Endodermal cell (in vitro differentiated cells): ENCODE measurements at regions not wholly inside any gene's neighbourhood (a gene's known extent, or its start where the extent isn't known, plus 50 kb on each side); places are given as distances from the start of the nearest gene placed in this dataset.

Experiments
- DNase-seq: peaks from one replicate; pipeline ENCODE4 v3.0.0-alpha.2; 2017
- H3K27ac ChIP-seq: 2 replicates; pipeline ENCODE4 v1.5.1; 2013; ENCODE audit warnings: mild to moderate bottlenecking, low read depth, low read length, moderate library complexity
- H3K27me3 ChIP-seq: 2 replicates; pipeline ENCODE4 v1.6.1; 2013; ENCODE audit warnings: mild to moderate bottlenecking, low read length, moderate library complexity; ENCODE audit not compliant: insufficient read depth, control insufficient read depth, poor library complexity, severe bottlenecking
- H3K36me3 ChIP-seq: 2 replicates; pipeline ENCODE4 v1.7.0; 2013; ENCODE audit warnings: mild to moderate bottlenecking, low read length, moderate library complexity; ENCODE audit not compliant: control insufficient read depth, insufficient read depth
- H3K4me1 ChIP-seq: one replicate; pipeline ENCODE4 v1.7.0; 2013; ENCODE audit warnings: low read length; ENCODE audit not compliant: control insufficient read depth, insufficient read depth
- H3K4me3 ChIP-seq: 2 replicates; pipeline ENCODE4 v1.5.1; 2013; ENCODE audit warnings: mild to moderate bottlenecking, low read length, moderate library complexity
- H3K9ac ChIP-seq: 2 replicates; pipeline ENCODE4 v1.6.1; 2013; ENCODE audit warnings: mild to moderate bottlenecking, low read length, moderate library complexity; ENCODE audit not compliant: poor library complexity, severe bottlenecking; ENCODE audit errors: extremely low read depth
- H3K9me3 ChIP-seq: 2 replicates; pipeline ENCODE4 v1.6.1; 2013; ENCODE audit warnings: mild to moderate bottlenecking, low read length, moderate library complexity; ENCODE audit not compliant: control insufficient read depth
- H3K27ac Mint-ChIP-seq: 2 replicates; pipeline ENCODE4 v1.8.0; 2020; ENCODE audit warnings: mixed read lengths
- H3K27me3 Mint-ChIP-seq: 2 replicates; pipeline ENCODE4 v1.8.0; 2021; ENCODE audit warnings: mild to moderate bottlenecking, mixed read lengths; ENCODE audit not compliant: insufficient read depth
- H3K36me3 Mint-ChIP-seq: 2 replicates; pipeline ENCODE4 v1.8.0; 2020; ENCODE audit warnings: low read depth, mixed read lengths
- H3K4me1 Mint-ChIP-seq: 2 replicates; pipeline ENCODE4 v1.8.0; 2020; ENCODE audit warnings: mixed read lengths
- H3K4me3 Mint-ChIP-seq: 2 replicates; pipeline ENCODE4 v1.8.0; 2020; ENCODE audit warnings: mild to moderate bottlenecking, moderate library complexity, mixed read lengths
- H3K9me3 Mint-ChIP-seq: 2 replicates; pipeline ENCODE4 v1.8.0; 2020; ENCODE audit warnings: mild to moderate bottlenecking, mixed read lengths
- WGBS, 2 experiments: methylation state at CpG; one replicate each; pipeline versions ENCODE4 v1.1.5 to v1.1.7; 2013; ENCODE audit warnings: missing lambda C conversion rate in 2 of 2, mixed read lengths in 1 of 2; ENCODE audit not compliant: insufficient coverage in 1 of 2, insufficient read length in 1 of 2; 5-methylcytosine and 5-hydroxymethylcytosine counted together
- TF ChIP-seq, protein P1 (sequence below): fragments of 200-600 bp; sonication (generic); conservative IDR thresholded peaks from 2 replicates; pipeline ENCODE4 v1.5.0; 2021; ENCODE audit warnings: antibody characterized with exemption, mild to moderate bottlenecking

DNA sequence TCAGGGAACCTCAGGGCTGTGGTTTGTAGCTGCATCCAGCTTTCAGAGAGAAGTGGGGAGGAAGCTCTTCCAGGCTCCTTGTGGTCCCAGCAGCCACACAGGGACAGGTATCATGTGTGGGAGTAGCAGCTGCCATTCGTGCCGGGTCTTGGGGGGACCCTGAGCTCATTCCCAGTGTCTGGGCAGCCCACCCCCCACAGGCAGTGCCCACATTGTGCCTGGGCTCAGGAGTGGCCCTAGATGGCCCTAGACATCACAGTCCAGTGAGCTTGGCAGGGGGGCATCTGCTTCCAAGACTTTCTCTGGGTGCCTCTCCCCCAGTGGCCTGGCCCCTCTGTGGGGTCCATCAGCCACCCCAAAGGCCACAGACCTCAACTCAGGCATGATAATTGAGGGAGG, 619.7 kb downstream of the BRD1 start:
- no peak overlapping the region for H3K4me3 Mint-ChIP-seq
- Histone ChIP-seq H3K27ac (no peak overlapping the region), H3K4me1 (no peaks in the 10 kb centered on the region), H3K36me3 (no peaks in the 10 kb centered on the region), H3K4me3 (no peak overlapping the region), H3K9ac (no peak overlapping the region), H3K27me3 (no peaks in the 10 kb centered on the region), H3K9me3 (no peaks in the 10 kb centered on the region)
- H3K4me1 Mint-ChIP-seq: no peaks in the 10 kb centered on the region
- no peaks in the 10 kb centered on the region for H3K36me3 Mint-ChIP-seq
- no peak for DNase-seq
- no peaks in the 10 kb centered on the region for H3K27me3 Mint-ChIP-seq
- TF ChIP-seq, protein P1, sequence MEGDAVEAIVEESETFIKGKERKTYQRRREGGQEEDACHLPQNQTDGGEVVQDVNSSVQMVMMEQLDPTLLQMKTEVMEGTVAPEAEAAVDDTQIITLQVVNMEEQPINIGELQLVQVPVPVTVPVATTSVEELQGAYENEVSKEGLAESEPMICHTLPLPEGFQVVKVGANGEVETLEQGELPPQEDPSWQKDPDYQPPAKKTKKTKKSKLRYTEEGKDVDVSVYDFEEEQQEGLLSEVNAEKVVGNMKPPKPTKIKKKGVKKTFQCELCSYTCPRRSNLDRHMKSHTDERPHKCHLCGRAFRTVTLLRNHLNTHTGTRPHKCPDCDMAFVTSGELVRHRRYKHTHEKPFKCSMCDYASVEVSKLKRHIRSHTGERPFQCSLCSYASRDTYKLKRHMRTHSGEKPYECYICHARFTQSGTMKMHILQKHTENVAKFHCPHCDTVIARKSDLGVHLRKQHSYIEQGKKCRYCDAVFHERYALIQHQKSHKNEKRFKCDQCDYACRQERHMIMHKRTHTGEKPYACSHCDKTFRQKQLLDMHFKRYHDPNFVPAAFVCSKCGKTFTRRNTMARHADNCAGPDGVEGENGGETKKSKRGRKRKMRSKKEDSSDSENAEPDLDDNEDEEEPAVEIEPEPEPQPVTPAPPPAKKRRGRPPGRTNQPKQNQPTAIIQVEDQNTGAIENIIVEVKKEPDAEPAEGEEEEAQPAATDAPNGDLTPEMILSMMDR: no peak
- no peaks in the 10 kb centered on the region for H3K9me3 Mint-ChIP-seq
- H3K27ac Mint-ChIP-seq: no peak overlapping the region
- WGBS, 2 experiments: 96 to 100% methylated on average over 1 to 2 of the region's 2 CpGs

DNA sequence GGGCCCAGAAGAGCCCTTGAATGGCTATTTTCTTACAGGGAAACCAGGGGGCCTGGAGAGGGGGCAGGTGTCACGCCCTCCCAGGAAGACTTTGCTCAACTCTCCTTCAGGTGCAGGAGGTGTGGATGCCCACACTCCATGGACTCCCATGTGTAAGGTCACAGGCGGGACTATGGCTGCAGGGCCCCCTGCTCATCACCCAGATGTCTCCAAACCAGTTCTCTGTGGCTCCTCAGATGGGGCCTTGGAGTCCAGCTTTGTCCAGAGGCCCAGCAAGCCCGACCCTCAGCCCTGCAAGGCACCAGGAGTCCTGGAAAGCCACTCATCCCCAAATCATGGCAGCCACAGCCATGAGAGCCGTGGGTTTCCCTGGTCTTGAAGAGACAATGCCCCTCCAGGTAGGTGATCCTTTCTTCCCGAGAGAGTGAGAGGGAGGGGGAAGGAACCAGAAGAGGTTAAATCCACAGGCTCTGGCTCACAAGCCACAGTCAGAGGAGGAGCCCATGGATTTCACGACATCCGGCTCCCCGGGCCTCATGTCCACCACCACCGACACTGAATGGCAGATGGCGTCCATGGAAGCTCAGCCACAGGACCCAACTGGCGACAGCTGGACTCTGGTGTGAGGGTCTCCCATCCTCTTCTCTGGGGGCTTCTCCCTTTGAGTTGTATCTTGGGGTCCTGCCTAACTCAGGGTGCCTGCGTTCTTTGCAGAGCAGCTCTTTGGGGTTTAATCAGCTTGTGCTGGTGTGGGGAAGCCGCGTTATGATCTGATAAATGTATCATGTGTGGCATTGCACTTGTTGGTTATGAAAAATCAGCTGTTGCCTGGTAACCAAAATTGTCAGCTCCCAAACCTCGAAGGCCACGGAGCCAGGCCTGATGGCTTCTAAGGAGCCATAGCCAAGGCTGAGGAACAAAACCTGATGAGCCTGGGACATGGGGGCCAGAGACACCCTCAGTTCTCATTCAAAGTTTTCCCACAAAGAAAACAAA, 620.4 kb downstream of the BRD1 start:
- H3K36me3 ChIP-seq: no peaks in the 10 kb centered on the region
- Mint-ChIP-seq H3K9me3 (no peaks in the 10 kb centered on the region), H3K27me3 (no peaks in the 10 kb centered on the region), H3K27ac (no peak overlapping the region), H3K4me3 (no peak overlapping the region), H3K4me1 (no peaks in the 10 kb centered on the region), H3K36me3 (no peaks in the 10 kb centered on the region)
- TF ChIP-seq, protein P1: no peak
- H3K9me3 ChIP-seq: no peaks in the 10 kb centered on the region
- no peaks in the 10 kb centered on the region for H3K4me1 ChIP-seq
- no peak overlapping the region for H3K27ac ChIP-seq
- 81 to 84% methylated on average over 10 to 16 of the region's 16 CpGs for WGBS, 2 experiments
- H3K4me3 ChIP-seq: no peak overlapping the region
- no peak overlapping the region for H3K9ac ChIP-seq
- DNase-seq: peak; percentile 23
- no peaks in the 10 kb centered on the region for H3K27me3 ChIP-seq

DNA sequence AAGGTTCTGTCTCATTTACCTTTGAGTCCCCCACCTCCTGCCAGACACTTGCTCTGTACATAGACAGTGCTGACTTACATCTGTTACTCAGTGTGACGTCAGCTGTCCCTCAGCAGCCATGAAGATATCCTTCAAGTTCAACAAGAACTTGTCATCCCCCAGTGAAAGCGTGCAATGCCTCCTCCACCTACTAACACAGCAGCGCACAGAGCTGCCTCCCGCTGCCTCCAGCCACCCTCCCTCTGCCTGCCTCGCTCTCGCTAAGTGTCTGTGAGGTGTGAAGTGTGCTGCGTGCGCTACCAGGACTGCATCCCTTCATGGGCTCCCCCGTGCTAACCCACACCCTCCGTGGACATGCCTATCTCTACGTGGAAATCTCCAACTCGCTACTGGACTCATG, 621.4 kb downstream of the BRD1 start:
- no peaks in the 10 kb centered on the region for H3K9me3 ChIP-seq
- no peak overlapping the region for H3K4me3 ChIP-seq
- Mint-ChIP-seq H3K36me3 (no peaks in the 10 kb centered on the region), H3K27me3 (no peaks in the 10 kb centered on the region), H3K27ac (no peak overlapping the region), H3K4me3 (no peak overlapping the region), H3K4me1 (no peaks in the 10 kb centered on the region), H3K9me3 (no peaks in the 10 kb centered on the region)
- no peak overlapping the region for H3K27ac ChIP-seq
- WGBS, 2 experiments: 84% methylated on average over 5 to 12 of the region's 12 CpGs
- H3K9ac ChIP-seq: no peak overlapping the region
- no peaks in the 10 kb centered on the region for H3K4me1 ChIP-seq
- TF ChIP-seq, protein P1: no peak
- no peaks in the 10 kb centered on the region for H3K27me3 ChIP-seq
- DNase-seq: peak; percentile 21
- no peaks in the 10 kb centered on the region for H3K36me3 ChIP-seq
